Mucosa of descending colon (tissue), 3 donors: ENCODE measurements at regions not wholly inside any gene's neighbourhood (a gene's known extent, or its start where the extent isn't known, plus 50 kb on each side); places are given as distances from the start of the nearest gene placed in this dataset.
A peak's percentile ranks its signal among the peaks of the same experiment; 100 is the strongest.
"Not testable (repeated sequence)": the region's sequence is repeated elsewhere in the genome, so short reads cannot be mapped to it uniquely, and the experiment has no call there.

Source experiments
- ATAC-seq: fragments of 200-7000 bp; cut with Tn5 transposase; one replicate; pipeline ENCODE4 v1.9.1; 2020; ENCODE audit warnings: mild to moderate bottlenecking, moderate library complexity
- DNase-seq, 3 donors: peaks; one replicate each; pipeline ENCODE4 v3.0.0-alpha.2; 2020
- H3K36me3 ChIP-seq: fragments of 200-600 bp; one replicate; pipeline ENCODE4 v1.8.0; 2021; ENCODE audit warnings: low read depth, mild to moderate bottlenecking
- H3K4me1 ChIP-seq: fragments of 200-600 bp; one replicate; pipeline ENCODE4 v1.8.0; 2021; ENCODE audit warnings: low read depth, mild to moderate bottlenecking
- H3K4me3 ChIP-seq: fragments of 200-600 bp; one replicate; pipeline ENCODE4 v1.8.0; 2021; ENCODE audit warnings: mild to moderate bottlenecking
- H3K9me3 ChIP-seq: fragments of 200-600 bp; one replicate; pipeline ENCODE4 v1.8.0; 2021; ENCODE audit warnings: mild to moderate bottlenecking
- CTCF ChIP-seq: fragments of 200-600 bp; IDR thresholded peaks from one replicate; pipeline ENCODE4 v1.8.0; 2022; ENCODE audit warnings: antibody characterized with exemption, mild to moderate bottlenecking
- intact Hi-C, 2 donors: fragments of 100-400 bp; cut with DNase I in 1 of 2; cut with micrococcal nuclease in 1 of 2; formaldehyde crosslinking; loops; one replicate each; pipeline versions ENCODE4 v1.11.0 to v1.11.1; 2022; cut with DNase I, micrococcal nuclease
- donor health status: DM: no; HTN: no; CAD: no; lungs with moderate emphysema.
- donor health status: DM: no; HTN: no; CAD: no.
- donor health status: DM: no; HTN: yes; CAD: no.

GRCh38 chr6:121680058-121680457 is 244.6 kb downstream of the GJA1 start:
- TF ChIP-seq CTCF, result no peak
- Histone ChIP-seq H3K9me3 (no peaks in the 10 kb centered on the region), H3K36me3 (no peaks in the 10 kb centered on the region), H3K4me3 (no peak overlapping the region), H3K4me1 (no peaks in the 10 kb centered on the region)
- DNase-seq, result no peak
- intact Hi-C loops, result no loop called here
- no peak for ATAC-seq

- intact Hi-C loops, result no loop called here
Observed at GRCh38 chr6:121682666-121683065, 247.2 kb downstream of the GJA1 start.

GRCh38 chr6:121685806-121686205 is 250.4 kb downstream of the GJA1 start:
- not testable (repeated sequence) for H3K4me1 ChIP-seq, DNase-seq, H3K36me3 ChIP-seq

More at GRCh38 chr6:121682666-121683065, 247.2 kb downstream of the GJA1 start:
- Histone ChIP-seq H3K4me1 (no peaks in the 10 kb centered on the region), H3K36me3 (no peaks in the 10 kb centered on the region), H3K9me3 (no peaks in the 10 kb centered on the region), H3K4me3 (no peak overlapping the region)
- no peak for ATAC-seq
- TF ChIP-seq CTCF, result no peak
- DNase-seq, result no peak

GRCh38 chr6:121686611-121687023 is 251.2 kb downstream of the GJA1 start:
- Histone ChIP-seq H3K4me1 (no peaks in the 10 kb centered on the region), H3K9me3 (no peaks in the 10 kb centered on the region), H3K36me3 (no peaks in the 10 kb centered on the region), H3K4me3 (no peak overlapping the region)
- ATAC-seq (no peak), DNase-seq (peak in 1 of 3 donors; percentile 23)
- TF ChIP-seq CTCF, result no peak
- intact Hi-C loops, result no loop called here

More at GRCh38 chr6:121685806-121686205, 250.4 kb downstream of the GJA1 start:
- H3K9me3 ChIP-seq, H3K4me3 ChIP-seq, intact Hi-C loops, ATAC-seq: not testable (repeated sequence)

GRCh38 chr6:121688974-121689373 is 253.5 kb downstream of the GJA1 start:
- no peak for ATAC-seq
- no peak for DNase-seq
- H3K4me3 ChIP-seq, result no peak overlapping the region
- intact Hi-C loops, result no loop called here
- no peaks in the 10 kb centered on the region for H3K4me1 ChIP-seq
- no peaks in the 10 kb centered on the region for H3K36me3 ChIP-seq
- no peak for TF ChIP-seq CTCF
- H3K9me3 ChIP-seq, result no peaks in the 10 kb centered on the region

GRCh38 chr6:121691126-121691551 is 255.7 kb downstream of the GJA1 start:
- no peaks in the 10 kb centered on the region for H3K9me3 ChIP-seq
- intact Hi-C loops, result no loop called here
- DNase-seq, result no peak
- H3K4me3 ChIP-seq, result no peak overlapping the region
- ATAC-seq, result no peak
- H3K4me1 ChIP-seq, result no peaks in the 10 kb centered on the region
- no peak for TF ChIP-seq CTCF
- no peaks in the 10 kb centered on the region for H3K36me3 ChIP-seq
